OCI-LY7 (cell line): ENCODE measurements at regions not wholly inside any gene's neighbourhood (a gene's known extent, or its start where the extent isn't known, plus 50 kb on each side); places are given as distances from the start of the nearest gene placed in this dataset.

Source experiments
- CTCF ChIP-seq: fragments of 200-600 bp; sonication (generic); conservative IDR thresholded peaks from 2 replicates; pipeline ENCODE4 v1.5.1; 2014; ENCODE audit warnings: mild to moderate bottlenecking, antibody characterized with exemption, low read length, moderate library complexity, mixed read lengths
- EZH2phosphoT487 ChIP-seq: fragments of 200-600 bp; sonication (generic); IDR thresholded peaks from 2 replicates; pipeline ENCODE4 v1.6.1; 2018; ENCODE audit warnings: low read depth, borderline replicate concordance, mild to moderate bottlenecking, mixed run types, antibody characterized with exemption, low read length, moderate library complexity, mixed read lengths

GRCh38 chr6:144477856-144478255 lies 192.7 kb downstream of the UTRN start:
- TF ChIP-seq CTCF (no peak), EZH2phosphoT487 (no peak)
